ENCODE measurements at regions not wholly inside any gene's neighbourhood (a gene's known extent, or its start where the extent isn't known, plus 50 kb on each side); places are given as distances from the start of the nearest gene placed in this dataset.

GRCh38 chr13:69124996-69125395, 982.6 kb upstream of the ATXN8OS start:
- Histone ChIP-seq H3K4me3 (no peak overlapping the region), H3K9me3 (no peaks in the 10 kb centered on the region), H3K36me3 (no peaks in the 10 kb centered on the region), H3K4me1 (no peaks in the 10 kb centered on the region), H3K27me3 (ENCODE audit: low read depth) (no peaks in the 10 kb centered on the region), H3K27ac (no peak overlapping the region)
- DNase-seq (no peak), ATAC-seq (no peak)
- intact Hi-C loops (cut with DNase I): no loop called here
- no peak for TF ChIP-seq CTCF (IDR thresholded peaks at IDR 0.05)

- DNase-seq (no peak), ATAC-seq (no peak)
- H3K27me3 ChIP-seq (ENCODE audit: low read depth): no peaks in the 10 kb centered on the region
- no peaks in the 10 kb centered on the region for H3K9me3 ChIP-seq
- no peaks in the 10 kb centered on the region for H3K36me3 ChIP-seq
- no peak overlapping the region for H3K4me3 ChIP-seq
- TF ChIP-seq CTCF (IDR thresholded peaks at IDR 0.05): no peak
- no peaks in the 10 kb centered on the region for H3K4me1 ChIP-seq
- no peak overlapping the region for H3K27ac ChIP-seq
- intact Hi-C loops (cut with DNase I): no loop called here
Observed at GRCh38 chr13:69109891-69110525, 997.6 kb upstream of the ATXN8OS start.

- TF ChIP-seq CTCF (IDR thresholded peaks at IDR 0.05): no peak
- intact Hi-C loops (cut with DNase I): no loop called here
- H3K36me3 ChIP-seq: no peaks in the 10 kb centered on the region
- H3K4me3 ChIP-seq: no peak overlapping the region
- ATAC-seq (no peak), DNase-seq (no peak)
- H3K27me3 ChIP-seq (ENCODE audit: low read depth): no peaks in the 10 kb centered on the region
- no peak overlapping the region for H3K27ac ChIP-seq
- H3K4me1 ChIP-seq: no peaks in the 10 kb centered on the region
- no peaks in the 10 kb centered on the region for H3K9me3 ChIP-seq
Observed at GRCh38 chr13:69108486-69108885, 999.1 kb upstream of the ATXN8OS start.

- no peak for TF ChIP-seq CTCF (IDR thresholded peaks at IDR 0.05)
- H3K36me3 ChIP-seq: no peaks in the 10 kb centered on the region
- no peak for DNase-seq
- intact Hi-C loops (cut with DNase I): no loop called here
- no peaks in the 10 kb centered on the region for H3K4me1 ChIP-seq
- no peak for ATAC-seq
- H3K27me3 ChIP-seq (ENCODE audit: low read depth): no peaks in the 10 kb centered on the region
- H3K4me3 ChIP-seq: no peak overlapping the region
- H3K27ac ChIP-seq: no peak overlapping the region
- no peaks in the 10 kb centered on the region for H3K9me3 ChIP-seq
Observed at GRCh38 chr13:69107436-69107835, 1000.2 kb upstream of the ATXN8OS start.

- H3K27ac ChIP-seq: no peak overlapping the region
- intact Hi-C loops (cut with DNase I): no loop called here
- ATAC-seq (no peak), DNase-seq (no peak)
- no peak overlapping the region for H3K4me3 ChIP-seq
- H3K36me3 ChIP-seq: no peaks in the 10 kb centered on the region
- TF ChIP-seq CTCF (IDR thresholded peaks at IDR 0.05): no peak
- no peaks in the 10 kb centered on the region for H3K4me1 ChIP-seq
- H3K27me3 ChIP-seq (ENCODE audit: low read depth): no peaks in the 10 kb centered on the region
- no peaks in the 10 kb centered on the region for H3K9me3 ChIP-seq
Observed at GRCh38 chr13:69101841-69102240, 1005.8 kb upstream of the ATXN8OS start.

Data from lower lobe of right lung (tissue), 2 donors.